H9 (cell line): ENCODE measurements at regions not wholly inside any gene's neighbourhood (a gene's known extent, or its start where the extent isn't known, plus 50 kb on each side); places are given as distances from the start of the nearest gene placed in this dataset.

Experiments
- DNase-seq: peaks from one replicate; pipeline ENCODE4 v3.0.0-alpha.2; 2017
- H2AFZ ChIP-seq: one replicate; pipeline ENCODE4 v1.6.1; 2013; ENCODE audit warnings: mild to moderate bottlenecking, low read length, control low read depth, moderate library complexity
- H2AK5ac ChIP-seq: 2 replicates; pipeline ENCODE4 v1.6.1; 2013; ENCODE audit warnings: low read length, control low read depth, mixed read lengths; ENCODE audit not compliant: insufficient read length
- H2BK120ac ChIP-seq: one replicate; pipeline ENCODE4 v1.6.1; 2013; ENCODE audit warnings: low read depth, mild to moderate bottlenecking, low read length, control low read depth, inconsistent platforms; ENCODE audit not compliant: poor library complexity, severe bottlenecking
- H2BK12ac ChIP-seq: 2 replicates; pipeline ENCODE4 v1.6.1; 2013; ENCODE audit warnings: low read length, control low read depth, mixed read lengths, low read depth; ENCODE audit not compliant: insufficient read length
- H2BK15ac ChIP-seq: 2 replicates; pipeline ENCODE4 v1.6.1; 2013; ENCODE audit warnings: low read depth, low read length, control low read depth
- H2BK20ac ChIP-seq: one replicate; pipeline ENCODE4 v1.6.1; 2013; ENCODE audit warnings: low read depth, mild to moderate bottlenecking, low read length, control low read depth, inconsistent platforms; ENCODE audit not compliant: poor library complexity, severe bottlenecking
- H2BK5ac ChIP-seq: 2 replicates; pipeline ENCODE4 v1.6.1; 2013; ENCODE audit warnings: low read length, control low read depth, mixed read lengths; ENCODE audit not compliant: insufficient read length
- H3K14ac ChIP-seq: 2 replicates; pipeline ENCODE4 v1.6.1; 2013; ENCODE audit warnings: low read length, control low read depth; ENCODE audit not compliant: insufficient read depth
- H3K18ac ChIP-seq: 2 replicates; pipeline ENCODE4 v1.6.1; 2013; ENCODE audit warnings: low read depth, mild to moderate bottlenecking, mixed read lengths, low read length, control low read depth; ENCODE audit not compliant: insufficient read length
- H3K23ac ChIP-seq: 2 replicates; pipeline ENCODE4 v1.6.1; 2013; ENCODE audit warnings: low read length, control low read depth, mixed read lengths, low read depth; ENCODE audit not compliant: insufficient read length
- H3K23me2 ChIP-seq: 2 replicates; pipeline ENCODE4 v1.6.1; 2013; ENCODE audit warnings: low read depth, mild to moderate bottlenecking, mixed read lengths, low read length, control low read depth; ENCODE audit not compliant: insufficient read length, poor library complexity, severe bottlenecking
- H3K27ac ChIP-seq: 2 replicates; pipeline ENCODE4 v1.5.1; 2013; ENCODE audit warnings: low read length, control low read depth, mixed read lengths, low read depth; ENCODE audit not compliant: insufficient read length
- H3K27me3 ChIP-seq: 2 replicates; pipeline ENCODE4 v1.6.1; 2013; ENCODE audit warnings: low read length, control low read depth, inconsistent platforms; ENCODE audit not compliant: insufficient read depth
- H3K4ac ChIP-seq: 2 replicates; pipeline ENCODE4 v1.6.1; 2013; ENCODE audit warnings: low read depth, mild to moderate bottlenecking, control low read depth, inconsistent platforms, low read length, moderate library complexity
- H3K4me1 ChIP-seq: 2 replicates; pipeline ENCODE4 v1.6.1; 2013; ENCODE audit warnings: low read length, control low read depth, inconsistent platforms; ENCODE audit not compliant: insufficient read depth
- H3K4me2 ChIP-seq: 2 replicates; pipeline ENCODE4 v1.6.1; 2013; ENCODE audit warnings: low read length, control low read depth, mixed read lengths; ENCODE audit not compliant: insufficient read length, insufficient read depth
- H3K56ac ChIP-seq: 2 replicates; pipeline ENCODE4 v1.6.1; 2013; ENCODE audit warnings: low read depth, mild to moderate bottlenecking, mixed read lengths, low read length, control low read depth; ENCODE audit not compliant: insufficient read length
- H3K79me1 ChIP-seq: 2 replicates; pipeline ENCODE4 v1.6.1; 2013; ENCODE audit warnings: low read depth, mild to moderate bottlenecking, moderate library complexity, low read length, control low read depth, inconsistent platforms; ENCODE audit not compliant: insufficient read depth, poor library complexity, severe bottlenecking
- H3K79me2 ChIP-seq: 2 replicates; pipeline ENCODE4 v1.6.1; 2013; ENCODE audit warnings: low read length, control low read depth, inconsistent platforms; ENCODE audit not compliant: insufficient read depth
- H3K9ac ChIP-seq: 2 replicates; pipeline ENCODE4 v1.6.1; 2013; ENCODE audit warnings: low read length, control low read depth, mixed read lengths; ENCODE audit not compliant: insufficient read length; ENCODE audit errors: extremely low read depth
- H3K9me3 ChIP-seq: one replicate; pipeline ENCODE4 v1.6.1; 2013; ENCODE audit warnings: low read depth, low read length, inconsistent platforms; ENCODE audit not compliant: control insufficient read depth
- H3T11ph ChIP-seq: one replicate; pipeline ENCODE4 v1.6.1; 2013; ENCODE audit warnings: mild to moderate bottlenecking, low read length, control low read depth, inconsistent platforms
- H4K20me1 ChIP-seq: one replicate; pipeline ENCODE4 v1.6.1; 2013; ENCODE audit not compliant: control insufficient read depth, insufficient read length, insufficient read depth
- H4K5ac ChIP-seq: 2 replicates; pipeline ENCODE4 v1.6.1; 2013; ENCODE audit warnings: low read depth, mild to moderate bottlenecking, mixed read lengths, low read length, control low read depth; ENCODE audit not compliant: insufficient read length
- H4K8ac ChIP-seq: replicated peaks from 2 replicates; pipeline ENCODE4 v1.6.1; 2013; ENCODE audit warnings: low read length, control low read depth, mixed read lengths, low read depth; ENCODE audit not compliant: insufficient read length
- H4K91ac ChIP-seq: 2 replicates; pipeline ENCODE4 v1.6.1; 2013; ENCODE audit warnings: low read depth, mild to moderate bottlenecking, moderate library complexity, mixed read lengths, low read length, control low read depth; ENCODE audit not compliant: insufficient read length
- H3K27ac Mint-ChIP-seq, 3 experiments: 2 replicates in 2 of 3; 3 replicates in 1 of 3; pipeline ENCODE4 v1.8.0; 2020 to 2021; ENCODE audit warnings: mixed read lengths in 3 of 3, mild to moderate bottlenecking in 1 of 3, moderate library complexity in 1 of 3
- H3K27me3 Mint-ChIP-seq: 2 replicates; pipeline ENCODE4 v1.8.0; 2021; ENCODE audit warnings: low read depth, mild to moderate bottlenecking, moderate library complexity, mixed read lengths
- H3K36me3 Mint-ChIP-seq, 3 experiments: 2 replicates in 2 of 3; 3 replicates in 1 of 3; pipeline ENCODE4 v1.8.0; 2020 to 2021; ENCODE audit warnings: low read depth in 3 of 3, mixed read lengths in 3 of 3; ENCODE audit not compliant: insufficient read depth in 1 of 3
- H3K4me1 Mint-ChIP-seq, 2 experiments: 2 replicates each; pipeline ENCODE4 v1.8.0; 2020; ENCODE audit warnings: mixed read lengths in 2 of 2
- H3K4me3 Mint-ChIP-seq, 2 experiments: 2 replicates in 1 of 2; 3 replicates in 1 of 2; pipeline ENCODE4 v1.8.0; 2020 to 2021; ENCODE audit warnings: mild to moderate bottlenecking in 2 of 2, mixed read lengths in 2 of 2, moderate library complexity in 1 of 2
- H3K9me3 Mint-ChIP-seq, 2 experiments: 2 replicates in 1 of 2; 3 replicates in 1 of 2; pipeline ENCODE4 v1.8.0; 2020; ENCODE audit warnings: mild to moderate bottlenecking in 2 of 2, mixed read lengths in 2 of 2, moderate library complexity in 1 of 2
- CTCF ChIP-seq: fragments of 200-600 bp; sonication (generic); conservative IDR thresholded peaks from 3 replicates; pipeline ENCODE4 v1.8.0; 2021; ENCODE audit warnings: antibody characterized with exemption, mild to moderate bottlenecking
- WGBS: extraction: QIAGEN DNeasy Blood & Tissue Kit; methylation state at CpG from one replicate; pipeline ENCODE4 v1.1.7; 2013; ENCODE audit warnings: missing lambda C conversion rate, low lambda C conversion rate, mixed read lengths; ENCODE audit not compliant: insufficient read length; ENCODE audit errors: extremely low coverage; 5-methylcytosine and 5-hydroxymethylcytosine counted together

- Histone ChIP-seq H3K27me3 (no peaks in the 10 kb centered on the region), H3K23ac (no peak overlapping the region), H3K56ac (no peak overlapping the region), H4K91ac (no peak overlapping the region), H2BK5ac (no peak overlapping the region), H3K23me2 (no peaks in the 10 kb centered on the region), H3K4me2 (no peak overlapping the region), H4K5ac (no peak overlapping the region), H2BK15ac (no peak overlapping the region), H3K9ac (no peak overlapping the region), H3K27ac (no peak overlapping the region), H4K8ac (no peak overlapping the region), H2BK12ac (no peak overlapping the region), H3K4ac (no peak overlapping the region), H3K18ac (no peak overlapping the region), H3K79me2 (no peaks in the 10 kb centered on the region), H3K79me1 (no peaks in the 10 kb centered on the region), H2BK120ac (no peak overlapping the region), H3T11ph (no peak overlapping the region), H3K14ac (no peak overlapping the region), H2BK20ac (no peak overlapping the region), H2AK5ac (no peak overlapping the region), H2AFZ (no peak overlapping the region), H4K20me1 (no peaks in the 10 kb centered on the region), H3K4me1 (no peaks in the 10 kb centered on the region), H3K9me3 (no peaks in the 10 kb centered on the region)
- Mint-ChIP-seq H3K4me3 (no peak overlapping the region), H3K4me1 (no peaks in the 10 kb centered on the region), H3K27me3 (no peaks in the 10 kb centered on the region), H3K9me3 (no peaks in the 10 kb centered on the region; a peak in 2 of 5 replicates), H3K27ac (no peak overlapping the region), H3K36me3 (0 out of 7 replicates have a peak, but pooled peaks cover 0 to 3% (median 0%) of the 10 kb centered on the region in 3 experiments)
- no peak for TF ChIP-seq CTCF
- no peak for DNase-seq
- WGBS: no CpG with 5 or more reads among the region's 4 CpGs
Observed at GRCh38 chr2:48127612-48128191, 186.8 kb upstream of the FOXN2 start.
